H1 (cell line): ENCODE measurements at regions not wholly inside any gene's neighbourhood (a gene's known extent, or its start where the extent isn't known, plus 50 kb on each side); places are given as distances from the start of the nearest gene placed in this dataset.

Source experiments
- ATF3 ChIP-seq: IDR thresholded peaks from 2 replicates; pipeline ENCODE4 v1.6.1; 2011; ENCODE audit warnings: low read depth, mild to moderate bottlenecking, low read length; ENCODE audit not compliant: insufficient read depth
- CBX5 ChIP-seq: fragments of 300-800, 300-1000 bp; sonication (generic); IDR thresholded peaks from 2 replicates; pipeline ENCODE4 v1.7.1; 2016; ENCODE audit warnings: antibody characterized with exemption, low read length, low read depth
- KDM1A ChIP-seq: fragments of 200-600, 300-600 bp; sonication (generic); IDR thresholded peaks from 2 replicates; pipeline ENCODE4 v1.7.1; 2016; ENCODE audit warnings: mild to moderate bottlenecking, low read length, borderline replicate concordance
- KDM4A ChIP-seq: IDR thresholded peaks from one replicate; pipeline ENCODE4 v1.7.1; 2012; ENCODE audit warnings: low read depth, mild to moderate bottlenecking, moderate library complexity, low read length, inconsistent platforms; ENCODE audit not compliant: severe bottlenecking
- PHF8 ChIP-seq: fragments of 200-600 bp; sonication (generic); conservative IDR thresholded peaks from 2 replicates; pipeline ENCODE4 v1.7.1; 2012; ENCODE audit warnings: low read depth, mild to moderate bottlenecking, inconsistent platforms, low read length, moderate library complexity
- TBP ChIP-seq: IDR thresholded peaks from 2 replicates; pipeline ENCODE4 v1.6.1; 2011; ENCODE audit warnings: low read depth, low read length, improper control_type of control experiment
- ZNF274 ChIP-seq: IDR thresholded peaks from 2 replicates; pipeline ENCODE4 v1.7.0; 2012; ENCODE audit warnings: low read length, borderline replicate concordance; ENCODE audit errors: extremely low read depth

GRCh38 chr12:94799136-94799535, 148.8 kb upstream of the TMCC3 start (continued):
- TF ChIP-seq KDM4A (no peak), KDM1A (no peak), PHF8 (no peak), ATF3 (no peak), ZNF274 (no peak), CBX5 (no peak), TBP (no peak)
